SK-N-SH (cell line): ENCODE measurements at regions not wholly inside any gene's neighbourhood (a gene's known extent, or its start where the extent isn't known, plus 50 kb on each side); places are given as distances from the start of the nearest gene placed in this dataset.
A peak's percentile ranks its signal among the peaks of the same experiment; 100 is the strongest.

ENCODE experiments used
- CTCF ChIA-PET: fragments of 300-600, 350-600 bp; formaldehyde crosslinking; extraction: SDS; loops from one replicate; lab custom pipeline; 2021; lab: Yijun Ruan, JAX
- POLR2A ChIA-PET: fragments of 350-600 bp; sonication (Branson Sonifier 250); formaldehyde crosslinking; extraction: SDS; loops from one replicate; lab custom pipeline; 2020; ENCODE audit warnings: antibody characterized with exemption, inconsistent platforms; lab: Yijun Ruan, JAX
- DNase-seq: peaks from one replicate; pipeline ENCODE4 v3.0.0; 2012
- H2AFZ ChIP-seq: fragments of 200-600 bp; sonication (generic); 2 replicates; pipeline ENCODE4 v1.8.1; 2016; ENCODE audit warnings: antibody characterized with exemption, mild to moderate bottlenecking, low read depth
- H3F3A ChIP-seq: fragments of 200-600 bp; sonication (generic); replicated peaks from 2 replicates; pipeline ENCODE3; 2016; ENCODE audit warnings: antibody characterized with exemption, mild to moderate bottlenecking; ENCODE audit not compliant: insufficient read depth
- H3K27ac ChIP-seq, 2 experiments: fragments of 200-500 bp in 1 of 2; fragments of 200-600 bp in 1 of 2; sonication (Bioruptor generic) in 1 of 2; sonication (generic), shearing (Covaris generic) in 1 of 2; 2 replicates each; pipeline versions ENCODE4 v1.5.1 to v1.6.1; 2014 to 2016; ENCODE audit warnings: low read depth in 2 of 2, inconsistent platforms in 1 of 2, low read length in 1 of 2, mild to moderate bottlenecking in 1 of 2, mixed read lengths in 1 of 2
- H3K27me3 ChIP-seq: fragments of 200-600 bp; sonication (generic), shearing (Covaris generic); 2 replicates; pipeline ENCODE4 v1.6.1; 2016; ENCODE audit warnings: mixed run types; ENCODE audit not compliant: insufficient read depth
- H3K36me3 ChIP-seq, 2 experiments: fragments of 200-500 bp in 1 of 2; fragments of 200-600 bp in 1 of 2; sonication (Bioruptor generic) in 1 of 2; sonication (generic) in 1 of 2; replicated peaks in 1 of 2; 2 replicates each; pipeline versions ENCODE3 to v1.5.1; 2014 to 2016; ENCODE audit warnings: low read length in 1 of 2, mild to moderate bottlenecking in 1 of 2; ENCODE audit not compliant: insufficient read depth in 2 of 2, control insufficient read depth in 1 of 2
- H3K4me1 ChIP-seq, 2 experiments: fragments of 200-500 bp in 1 of 2; fragments of 200-600 bp in 1 of 2; sonication (Bioruptor generic) in 1 of 2; sonication (generic), shearing (Covaris generic) in 1 of 2; 2 replicates each; pipeline versions ENCODE4 v1.5.1 to v1.6.1; 2014 to 2016; ENCODE audit warnings: low read depth in 1 of 2, low read length in 1 of 2, mixed run types in 1 of 2; ENCODE audit not compliant: insufficient read depth in 2 of 2, control insufficient read depth in 1 of 2
- H3K4me2 ChIP-seq: fragments of 200-600 bp; sonication (generic), shearing (Covaris generic); 2 replicates; pipeline ENCODE4 v1.6.1; 2017; ENCODE audit warnings: mixed run types
- H3K4me3 ChIP-seq, 2 experiments: fragments of 200-500 bp in 1 of 2; fragments of 200-600 bp in 1 of 2; sonication (Bioruptor generic) in 1 of 2; sonication (generic), shearing (Covaris generic) in 1 of 2; 2 replicates each; pipeline versions ENCODE4 v1.5.1 to v1.8.1; 2014 to 2016; ENCODE audit warnings: low read depth in 2 of 2, inconsistent platforms in 1 of 2, low read length in 1 of 2, mild to moderate bottlenecking in 1 of 2, mixed read lengths in 1 of 2, moderate library complexity in 1 of 2
- H3K79me2 ChIP-seq: fragments of 200-600 bp; sonication (generic); 2 replicates; pipeline ENCODE4 v1.8.1; 2017; ENCODE audit warnings: mild to moderate bottlenecking; ENCODE audit not compliant: insufficient read depth
- H3K9ac ChIP-seq: fragments of 200-600 bp; sonication (generic); 2 replicates; pipeline ENCODE4 v1.6.1; 2017; ENCODE audit warnings: mixed run types
- H3K9me2 ChIP-seq: fragments of 200-600 bp; sonication (generic); 2 replicates; pipeline ENCODE4 v1.6.1; 2017; ENCODE audit warnings: mixed run types
- H3K9me3 ChIP-seq: fragments of 200-600 bp; sonication (generic); 2 replicates; pipeline ENCODE4 v1.6.1; 2017; ENCODE audit warnings: mixed run types, mild to moderate bottlenecking, moderate library complexity
- H4K20me1 ChIP-seq: fragments of 200-600 bp; sonication (generic); 2 replicates; pipeline ENCODE4 v1.6.1; 2017; ENCODE audit warnings: mild to moderate bottlenecking, mixed run types; ENCODE audit not compliant: insufficient read depth
- CTCF ChIP-seq: fragments of 200-600 bp; sonication (generic); IDR thresholded peaks from 2 replicates; pipeline ENCODE4 v1.6.1; 2017; ENCODE audit warnings: antibody characterized with exemption, mild to moderate bottlenecking, moderate library complexity
- ELF1 ChIP-seq: IDR thresholded peaks from 2 replicates; pipeline ENCODE4 v1.4.0; 2012
- FOSL2 ChIP-seq: IDR thresholded peaks from 2 replicates; pipeline ENCODE4 v1.4.0; 2012; ENCODE audit warnings: low read depth, mild to moderate bottlenecking, moderate library complexity, borderline replicate concordance
- FOXJ3 ChIP-seq: sonication (generic); formaldehyde crosslinking; IDR thresholded peaks from 2 replicates; pipeline ENCODE4 v1.5.1; 2020; ENCODE audit warnings: mild to moderate bottlenecking, missing genetic modification reagents
- IRF3 ChIP-seq: fragments of 150-350 bp; IDR thresholded peaks from 2 replicates; pipeline ENCODE4 v1.6.1; 2016; ENCODE audit warnings: mild to moderate bottlenecking, low read depth, low read length
- JUND ChIP-seq: IDR thresholded peaks from 2 replicates; pipeline ENCODE4 v1.4.0; 2012
- MAX ChIP-seq: IDR thresholded peaks from 2 replicates; pipeline ENCODE4 v1.4.0; 2012; ENCODE audit warnings: low read depth
- RAD21 ChIP-seq: IDR thresholded peaks from 2 replicates; pipeline ENCODE4 v1.6.1; 2012; ENCODE audit warnings: mild to moderate bottlenecking, low read length
- RCOR1 ChIP-seq: fragments of 150-350 bp; IDR thresholded peaks from 2 replicates; pipeline ENCODE4 v1.6.1; 2017; ENCODE audit warnings: antibody characterized with exemption, low read length
- RXRA ChIP-seq: IDR thresholded peaks from 2 replicates; pipeline ENCODE4 v1.4.0; 2012; ENCODE audit warnings: low read depth, mild to moderate bottlenecking, borderline replicate concordance
- SIN3A ChIP-seq: IDR thresholded peaks from 2 replicates; pipeline ENCODE4 v1.6.1; 2012; ENCODE audit warnings: low read depth, mild to moderate bottlenecking, low read length, moderate library complexity, borderline replicate concordance
- TCF12 ChIP-seq: IDR thresholded peaks from 2 replicates; pipeline ENCODE4 v1.4.0; 2012
- TEAD4 ChIP-seq: IDR thresholded peaks from 2 replicates; pipeline ENCODE4 v1.4.0; 2012; ENCODE audit warnings: mild to moderate bottlenecking, borderline replicate concordance; ENCODE audit not compliant: insufficient read depth
- YY1 ChIP-seq: IDR thresholded peaks from 2 replicates; pipeline ENCODE4 v1.4.0; 2012; ENCODE audit warnings: low read depth, mild to moderate bottlenecking
- ZBTB33 ChIP-seq: IDR thresholded peaks from 2 replicates; pipeline ENCODE4 v1.4.0; 2012; ENCODE audit warnings: low read depth, borderline replicate concordance
- WGBS: methylation state at CpG from one replicate; pipeline ENCODE4 v1.1.6; 2017; ENCODE audit warnings: low lambda C conversion rate; 5-methylcytosine and 5-hydroxymethylcytosine counted together
- TF ChIP-seq, protein P1 (sequence below): IDR thresholded peaks from 2 replicates; pipeline ENCODE4 v1.4.0; 2012; ENCODE audit warnings: low read depth, borderline replicate concordance

- ChIA-PET POLR2A (no interaction called here), CTCF (interaction anchor here (0.7 to 1.3 kb wide), 2 partner anchors 21 to 922 kb away, joined by 3 read pairs; no protein-coding TSS in a partner anchor)
- H3K79me2 ChIP-seq = no peaks in the 10 kb centered on the region
- H3K4me1 ChIP-seq = no peaks in the 10 kb centered on the region
- WGBS = 95% methylated on average over 3 of the region's 3 CpGs
- H3F3A ChIP-seq = no peaks in the 10 kb centered on the region
- H3K36me3 ChIP-seq = no peaks in the 10 kb centered on the region
- no peaks in the 10 kb centered on the region for H4K20me1 ChIP-seq
- no peaks in the 10 kb centered on the region for H3K27me3 ChIP-seq
- no peaks in the 10 kb centered on the region for H3K9me2 ChIP-seq
- H3K4me3 ChIP-seq = no peak overlapping the region
- H3K9me3 ChIP-seq = no peaks in the 10 kb centered on the region
- DNase-seq = no peak
- H3K9ac ChIP-seq = no peak overlapping the region
- no peak overlapping the region for H3K27ac ChIP-seq
- no peak overlapping the region for H3K4me2 ChIP-seq
- TF ChIP-seq SIN3A (no peak), JUND (no peak), TCF12 (no peak), FOSL2 (no peak), RXRA (no peak), IRF3 (no peak), YY1 (no peak), FOXJ3 (CRISPR knock-in tag) (no peak), ZBTB33 (no peak), MAX (no peak), TEAD4 (no peak), CTCF (peak; percentile 30; the same call in 1 of the 2 replicates), RAD21 (0 out of 2 replicates have a peak, but pooled peaks have one; percentile 11), RCOR1 (no peak), ELF1 (no peak)
- TF ChIP-seq, protein P1, sequence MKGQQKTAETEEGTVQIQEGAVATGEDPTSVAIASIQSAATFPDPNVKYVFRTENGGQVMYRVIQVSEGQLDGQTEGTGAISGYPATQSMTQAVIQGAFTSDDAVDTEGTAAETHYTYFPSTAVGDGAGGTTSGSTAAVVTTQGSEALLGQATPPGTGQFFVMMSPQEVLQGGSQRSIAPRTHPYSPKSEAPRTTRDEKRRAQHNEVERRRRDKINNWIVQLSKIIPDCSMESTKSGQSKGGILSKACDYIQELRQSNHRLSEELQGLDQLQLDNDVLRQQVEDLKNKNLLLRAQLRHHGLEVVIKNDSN = no peak
- H2AFZ ChIP-seq = no peak overlapping the region
Observed at GRCh38 chr9:28648723-28649122, 1075.4 kb upstream of the C9orf72 start.
